ENCODE measurements at regions not wholly inside any gene's neighbourhood (a gene's known extent, or its start where the extent isn't known, plus 50 kb on each side); places are given as distances from the start of the nearest gene placed in this dataset.
"Not testable (repeated sequence)": the region's sequence is repeated elsewhere in the genome, so short reads cannot be mapped to it uniquely, and the experiment has no call there.

- H3K27me3 ChIP-seq (ENCODE audit: insufficient read depth, low read length, poor library complexity); H3K27ac ChIP-seq (ENCODE audit: low read length); ATAC-seq (ENCODE audit: insufficient read depth, low read depth); H3K4me2 ChIP-seq (ENCODE audit: insufficient read depth, low read length); H3K36me3 ChIP-seq (ENCODE audit: insufficient read depth, low read length); H3K9me3 ChIP-seq (ENCODE audit: insufficient read depth, low read length, severe bottlenecking); H2AFZ ChIP-seq (ENCODE audit: low read depth, low read length); H3K4me3 ChIP-seq (ENCODE audit: low read depth in 1 of 2, low read length in 2 of 2); H3K4me1 ChIP-seq (ENCODE audit: insufficient read depth, low read length); DNase-seq; H4K20me1 ChIP-seq (ENCODE audit: insufficient read depth, low read length); H3K79me2 ChIP-seq (ENCODE audit: insufficient read depth, low read length); H3K9ac ChIP-seq (ENCODE audit: low read depth, low read length): not testable (repeated sequence)
- TF ChIP-seq CTCF (IDR thresholded peaks at IDR 0.05; ENCODE audit: borderline replicate concordance, extremely low read depth, low read length, poor library complexity, severe bottlenecking), result peak; percentile 39
Measured at GRCh38 chr22:10673065-10673464, 4854.9 kb upstream of the OR11H1 start.

GRCh38 chr22:10678720-10679119, 4849.3 kb upstream of the OR11H1 start:
- DNase-seq; H3K36me3 ChIP-seq (ENCODE audit: insufficient read depth, low read length); H3K4me3 ChIP-seq (ENCODE audit: low read depth in 1 of 2, low read length in 2 of 2); H2AFZ ChIP-seq (ENCODE audit: low read depth, low read length); ATAC-seq (ENCODE audit: insufficient read depth, low read depth); H3K27ac ChIP-seq (ENCODE audit: low read length); H3K9me3 ChIP-seq (ENCODE audit: insufficient read depth, low read length, severe bottlenecking); H3K4me1 ChIP-seq (ENCODE audit: insufficient read depth, low read length); H4K20me1 ChIP-seq (ENCODE audit: insufficient read depth, low read length); H3K27me3 ChIP-seq (ENCODE audit: insufficient read depth, low read length, poor library complexity); H3K4me2 ChIP-seq (ENCODE audit: insufficient read depth, low read length); H3K79me2 ChIP-seq (ENCODE audit: insufficient read depth, low read length); H3K9ac ChIP-seq (ENCODE audit: low read depth, low read length): not testable (repeated sequence)

GRCh38 chr22:10685436-10685835, 4842.6 kb upstream of the OR11H1 start:
- H2AFZ ChIP-seq (ENCODE audit: low read depth, low read length); H3K79me2 ChIP-seq (ENCODE audit: insufficient read depth, low read length); ATAC-seq (ENCODE audit: insufficient read depth, low read depth); H3K4me1 ChIP-seq (ENCODE audit: insufficient read depth, low read length); H4K20me1 ChIP-seq (ENCODE audit: insufficient read depth, low read length); DNase-seq; H3K36me3 ChIP-seq (ENCODE audit: insufficient read depth, low read length); H3K4me3 ChIP-seq (ENCODE audit: low read depth in 1 of 2, low read length in 2 of 2); H3K27ac ChIP-seq (ENCODE audit: low read length); H3K4me2 ChIP-seq (ENCODE audit: insufficient read depth, low read length); H3K9me3 ChIP-seq (ENCODE audit: insufficient read depth, low read length, severe bottlenecking); H3K27me3 ChIP-seq (ENCODE audit: insufficient read depth, low read length, poor library complexity); H3K9ac ChIP-seq (ENCODE audit: low read depth, low read length): not testable (repeated sequence)

GRCh38 chr22:10687256-10687655, 4840.7 kb upstream of the OR11H1 start:
- H3K27me3 ChIP-seq (ENCODE audit: insufficient read depth, low read length, poor library complexity); H4K20me1 ChIP-seq (ENCODE audit: insufficient read depth, low read length); H3K79me2 ChIP-seq (ENCODE audit: insufficient read depth, low read length); H3K4me2 ChIP-seq (ENCODE audit: insufficient read depth, low read length); ATAC-seq (ENCODE audit: insufficient read depth, low read depth); H3K27ac ChIP-seq (ENCODE audit: low read length); H3K4me3 ChIP-seq (ENCODE audit: low read depth in 1 of 2, low read length in 2 of 2); H2AFZ ChIP-seq (ENCODE audit: low read depth, low read length); H3K36me3 ChIP-seq (ENCODE audit: insufficient read depth, low read length); H3K9me3 ChIP-seq (ENCODE audit: insufficient read depth, low read length, severe bottlenecking); H3K9ac ChIP-seq (ENCODE audit: low read depth, low read length); DNase-seq; H3K4me1 ChIP-seq (ENCODE audit: insufficient read depth, low read length): not testable (repeated sequence)

GRCh38 chr22:10698836-10699235, 4829.2 kb upstream of the OR11H1 start:
- DNase-seq; H3K79me2 ChIP-seq (ENCODE audit: insufficient read depth, low read length); ATAC-seq (ENCODE audit: insufficient read depth, low read depth); H3K27me3 ChIP-seq (ENCODE audit: insufficient read depth, low read length, poor library complexity); H3K4me3 ChIP-seq (ENCODE audit: low read depth in 1 of 2, low read length in 2 of 2); H3K4me2 ChIP-seq (ENCODE audit: insufficient read depth, low read length); H3K9me3 ChIP-seq (ENCODE audit: insufficient read depth, low read length, severe bottlenecking); H3K27ac ChIP-seq (ENCODE audit: low read length); H3K9ac ChIP-seq (ENCODE audit: low read depth, low read length); H2AFZ ChIP-seq (ENCODE audit: low read depth, low read length); H3K36me3 ChIP-seq (ENCODE audit: insufficient read depth, low read length); H4K20me1 ChIP-seq (ENCODE audit: insufficient read depth, low read length); H3K4me1 ChIP-seq (ENCODE audit: insufficient read depth, low read length): not testable (repeated sequence)

- not testable (repeated sequence) for ATAC-seq (ENCODE audit: insufficient read depth, low read depth); H3K9me3 ChIP-seq (ENCODE audit: insufficient read depth, low read length, severe bottlenecking)
Measured at GRCh38 chr22:10699301-10700097, 4828.5 kb upstream of the OR11H1 start.

GRCh38 chr22:10708175-10708574, 4819.8 kb upstream of the OR11H1 start:
- not testable (repeated sequence) for H2AFZ ChIP-seq (ENCODE audit: low read depth, low read length); H3K4me2 ChIP-seq (ENCODE audit: insufficient read depth, low read length); H3K9me3 ChIP-seq (ENCODE audit: insufficient read depth, low read length, severe bottlenecking); H3K9ac ChIP-seq (ENCODE audit: low read depth, low read length); H3K27me3 ChIP-seq (ENCODE audit: insufficient read depth, low read length, poor library complexity); DNase-seq; H3K36me3 ChIP-seq (ENCODE audit: insufficient read depth, low read length); H4K20me1 ChIP-seq (ENCODE audit: insufficient read depth, low read length); H3K4me1 ChIP-seq (ENCODE audit: insufficient read depth, low read length); H3K27ac ChIP-seq (ENCODE audit: low read length); ATAC-seq (ENCODE audit: insufficient read depth, low read depth); H3K79me2 ChIP-seq (ENCODE audit: insufficient read depth, low read length); H3K4me3 ChIP-seq (ENCODE audit: low read depth in 1 of 2, low read length in 2 of 2)

More at GRCh38 chr22:10699301-10700097, 4828.5 kb upstream of the OR11H1 start:
- H3K9ac ChIP-seq (ENCODE audit: low read depth, low read length); DNase-seq; H3K27ac ChIP-seq (ENCODE audit: low read length); H3K36me3 ChIP-seq (ENCODE audit: insufficient read depth, low read length); H4K20me1 ChIP-seq (ENCODE audit: insufficient read depth, low read length); H3K4me2 ChIP-seq (ENCODE audit: insufficient read depth, low read length); H3K27me3 ChIP-seq (ENCODE audit: insufficient read depth, low read length, poor library complexity); H2AFZ ChIP-seq (ENCODE audit: low read depth, low read length); H3K4me3 ChIP-seq (ENCODE audit: low read depth in 1 of 2, low read length in 2 of 2); H3K79me2 ChIP-seq (ENCODE audit: insufficient read depth, low read length); H3K4me1 ChIP-seq (ENCODE audit: insufficient read depth, low read length): not testable (repeated sequence)

Data from DND-41 (cell line).